T-helper 2 cell treated with Interferon-gamma antibody and Interleukin-4, amounts not matched to agents 5 μg/mL and 100 μg/mL, for 36 hours (primary cell): ENCODE measurements at regions not wholly inside any gene's neighbourhood (a gene's known extent, or its start where the extent isn't known, plus 50 kb on each side); places are given as distances from the start of the nearest gene placed in this dataset.

Experiments used
- DNase-seq: peaks from one replicate; pipeline ENCODE4 v3.0.0; 2021; ENCODE audit warnings: low spot score
- H3K27ac Mint-ChIP-seq: one replicate; pipeline ENCODE4 v1.8.0; 2021; ENCODE audit warnings: mild to moderate bottlenecking, mixed read lengths
- H3K27me3 Mint-ChIP-seq: one replicate; pipeline ENCODE4 v1.8.0; 2021; ENCODE audit warnings: low read depth, mixed read lengths
- H3K36me3 Mint-ChIP-seq: one replicate; pipeline ENCODE4 v1.8.0; 2021; ENCODE audit warnings: low read depth, mixed read lengths
- H3K4me1 Mint-ChIP-seq: one replicate; pipeline ENCODE4 v1.8.0; 2021; ENCODE audit warnings: low read depth, mixed read lengths
- H3K4me3 Mint-ChIP-seq: one replicate; pipeline ENCODE4 v1.8.0; 2022; ENCODE audit warnings: mild to moderate bottlenecking, moderate library complexity, mixed read lengths
- H3K9me3 Mint-ChIP-seq: one replicate; pipeline ENCODE4 v1.8.0; 2021; ENCODE audit warnings: mixed read lengths

DNA sequence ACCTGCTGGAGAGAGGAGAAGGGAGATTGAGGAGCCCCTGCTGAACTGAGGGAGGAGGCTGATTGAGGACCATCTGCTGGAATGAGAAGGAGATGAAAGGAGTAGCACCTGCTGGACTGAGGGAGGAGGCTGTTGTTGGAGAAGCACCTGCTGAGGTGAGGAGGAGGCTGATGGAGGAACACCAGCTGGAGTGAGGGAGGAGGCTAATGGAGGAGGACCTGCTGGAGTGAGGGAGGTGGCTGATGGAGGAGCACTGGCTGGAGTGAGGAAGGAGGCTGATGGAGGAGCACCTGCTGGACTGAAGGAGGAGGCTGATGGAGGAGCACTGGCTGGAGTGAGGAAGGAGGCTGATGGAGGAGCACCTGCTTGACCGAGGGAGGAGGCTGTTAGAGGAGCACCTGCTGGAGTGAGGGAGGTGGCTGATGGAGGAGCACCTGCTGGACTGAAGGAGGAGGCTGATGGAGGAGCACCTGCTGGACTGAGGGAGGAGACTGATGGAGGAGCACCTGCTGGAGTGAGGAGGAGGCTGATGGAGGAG is 409.2 kb upstream of the MYT1L start:
- DNase-seq = no peak
- H3K4me3 Mint-ChIP-seq = no peak overlapping the region
- H3K27me3 Mint-ChIP-seq = no peaks in the 10 kb centered on the region
- H3K9me3 Mint-ChIP-seq = no peaks in the 10 kb centered on the region
- no peak overlapping the region for H3K27ac Mint-ChIP-seq
- no peaks in the 10 kb centered on the region for H3K4me1 Mint-ChIP-seq
- no peaks in the 10 kb centered on the region for H3K36me3 Mint-ChIP-seq

DNA sequence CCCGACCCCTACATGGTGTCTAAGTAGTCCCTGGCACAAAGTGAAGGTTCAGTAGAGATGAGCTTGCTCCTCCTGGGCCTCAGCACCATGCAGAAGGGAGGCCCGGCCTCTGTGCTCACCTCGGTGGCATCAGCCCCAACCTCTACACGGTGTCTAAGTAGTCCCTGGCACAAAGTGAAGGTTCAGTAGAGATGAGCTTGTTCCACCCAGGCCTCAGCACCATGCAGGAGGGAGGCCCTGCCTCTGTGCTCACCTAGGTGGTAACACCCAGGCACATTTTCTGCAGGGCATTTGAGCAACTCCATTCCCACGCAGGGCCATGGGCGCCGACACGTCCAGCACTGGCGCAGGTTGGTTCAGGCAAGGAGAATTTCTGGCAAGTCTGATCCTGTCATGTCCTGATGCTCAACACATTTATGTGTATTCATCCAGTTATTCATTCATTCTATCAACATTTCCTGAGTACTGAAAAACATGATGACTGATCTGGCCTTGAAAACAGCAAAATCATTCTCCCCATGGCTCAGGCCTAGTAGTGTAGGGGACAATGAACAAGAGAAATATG is 408.2 kb upstream of the MYT1L start:
- Mint-ChIP-seq H3K36me3 (no peaks in the 10 kb centered on the region), H3K27ac (no peak overlapping the region), H3K4me1 (no peaks in the 10 kb centered on the region), H3K9me3 (no peaks in the 10 kb centered on the region), H3K27me3 (no peaks in the 10 kb centered on the region), H3K4me3 (no peak overlapping the region)
- no peak for DNase-seq

DNA sequence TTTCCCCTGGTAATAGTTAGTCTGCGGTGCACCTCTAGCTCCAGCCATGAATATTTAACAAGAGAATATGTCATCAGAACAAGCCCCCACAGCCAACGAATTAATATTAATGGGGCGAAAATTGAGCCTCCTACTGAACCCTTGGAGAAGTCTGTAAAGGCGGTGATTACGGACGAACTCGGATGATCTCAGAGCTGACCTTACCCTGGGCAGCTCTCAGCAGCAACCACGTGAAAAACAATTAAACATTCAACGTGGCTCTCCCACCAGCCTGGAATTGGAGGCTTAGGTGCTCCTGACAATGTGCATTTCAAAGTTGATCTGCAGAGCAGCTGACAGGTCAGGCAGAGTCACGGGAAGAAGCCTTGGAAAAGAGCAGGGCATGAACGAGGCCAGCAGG is 407.6 kb upstream of the MYT1L start:
- H3K36me3 Mint-ChIP-seq = no peaks in the 10 kb centered on the region
- no peak for DNase-seq
- no peaks in the 10 kb centered on the region for H3K4me1 Mint-ChIP-seq
- no peaks in the 10 kb centered on the region for H3K9me3 Mint-ChIP-seq
- no peak overlapping the region for H3K27ac Mint-ChIP-seq
- H3K27me3 Mint-ChIP-seq = no peaks in the 10 kb centered on the region
- no peak overlapping the region for H3K4me3 Mint-ChIP-seq

DNA sequence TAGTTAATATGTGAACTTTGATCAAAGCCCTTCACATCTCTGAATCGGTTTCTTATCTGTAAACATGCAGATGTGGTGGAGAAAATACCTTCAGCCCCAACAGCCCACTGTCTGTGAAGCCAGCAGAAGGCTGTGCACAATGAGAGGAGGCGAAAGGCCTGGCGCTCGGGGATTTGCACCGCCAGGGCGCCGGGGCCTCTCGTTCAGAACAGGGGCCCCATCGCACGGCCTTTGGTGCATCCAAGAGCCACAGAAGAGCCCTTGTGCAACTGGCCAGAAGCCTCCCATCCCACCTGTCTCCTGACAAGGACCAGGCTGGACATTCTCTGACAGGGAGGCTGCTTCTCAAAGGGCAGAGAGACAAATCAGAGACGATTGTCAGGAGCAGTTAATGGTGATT is 407.2 kb upstream of the MYT1L start:
- Mint-ChIP-seq H3K4me3 (no peak overlapping the region), H3K9me3 (no peaks in the 10 kb centered on the region), H3K4me1 (no peaks in the 10 kb centered on the region), H3K27me3 (no peaks in the 10 kb centered on the region), H3K36me3 (no peaks in the 10 kb centered on the region), H3K27ac (no peak overlapping the region)
- no peak for DNase-seq

DNA sequence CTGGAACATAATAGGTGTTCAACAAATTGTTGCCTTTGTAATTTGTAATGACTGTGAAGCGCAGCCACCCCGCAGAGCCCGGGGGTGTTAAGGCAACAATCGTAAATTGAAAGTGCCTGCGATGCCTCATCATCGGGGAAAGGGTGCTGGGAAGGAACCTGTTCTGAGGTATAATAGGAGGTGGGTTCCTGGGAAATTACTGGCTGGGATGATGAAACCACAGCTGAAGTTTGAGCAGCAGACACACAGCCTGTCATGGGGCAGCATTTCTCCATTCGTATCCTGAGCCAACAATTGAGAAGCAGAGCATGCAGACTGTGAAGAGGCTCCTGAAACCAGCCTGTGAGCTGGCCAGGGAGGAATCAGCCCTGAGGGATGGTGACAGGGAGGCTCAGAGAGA is 404.0 kb upstream of the MYT1L start:
- no peaks in the 10 kb centered on the region for H3K36me3 Mint-ChIP-seq
- H3K9me3 Mint-ChIP-seq = no peaks in the 10 kb centered on the region
- H3K27ac Mint-ChIP-seq = no peak overlapping the region
- H3K27me3 Mint-ChIP-seq = no peaks in the 10 kb centered on the region
- no peaks in the 10 kb centered on the region for H3K4me1 Mint-ChIP-seq
- no peak overlapping the region for H3K4me3 Mint-ChIP-seq
- DNase-seq = no peak

DNA sequence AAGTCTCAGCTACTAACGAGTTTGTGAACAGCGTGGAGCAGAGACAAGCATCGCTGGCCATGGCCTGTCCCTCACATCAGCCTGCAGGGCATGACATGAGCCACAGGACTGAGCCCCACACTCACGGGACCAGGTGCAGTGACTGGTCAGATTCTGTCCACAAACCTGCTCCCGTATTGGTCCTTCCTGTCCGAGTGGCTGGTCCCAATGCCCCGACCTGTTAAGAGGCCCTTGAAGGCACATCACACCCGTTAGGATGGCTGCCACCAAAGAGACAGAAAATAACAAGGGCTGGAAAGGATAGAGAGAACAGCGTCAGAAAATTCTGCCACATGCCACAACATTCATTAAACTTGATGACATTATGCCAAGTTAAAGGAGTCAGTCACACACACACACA is 403.2 kb upstream of the MYT1L start:
- H3K4me1 Mint-ChIP-seq = no peaks in the 10 kb centered on the region
- H3K4me3 Mint-ChIP-seq = no peak overlapping the region

DNA sequence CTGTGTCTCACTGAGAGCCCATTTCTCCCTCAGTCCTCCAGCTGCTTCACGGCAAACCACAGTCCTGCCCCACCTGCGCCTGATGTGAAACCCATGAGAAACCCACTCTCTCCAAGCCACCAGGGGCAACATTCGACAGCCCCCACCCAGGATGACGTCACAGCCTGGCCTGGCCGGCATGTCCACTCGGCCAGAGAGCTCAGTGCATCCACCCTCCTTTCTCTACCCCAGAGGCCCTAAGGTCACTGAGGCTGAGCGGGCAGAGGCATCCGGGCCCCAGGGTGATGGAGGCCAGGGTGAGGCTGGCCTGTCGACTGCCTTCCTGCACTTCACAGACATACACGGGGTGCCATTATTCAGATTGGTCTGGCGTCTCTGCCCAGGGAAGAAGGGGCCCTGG is 402.7 kb upstream of the MYT1L start:
- no peak for DNase-seq
- no peak overlapping the region for H3K27ac Mint-ChIP-seq
- no peaks in the 10 kb centered on the region for H3K9me3 Mint-ChIP-seq
- H3K4me3 Mint-ChIP-seq = no peak overlapping the region
- H3K36me3 Mint-ChIP-seq = no peaks in the 10 kb centered on the region
- no peaks in the 10 kb centered on the region for H3K27me3 Mint-ChIP-seq
- H3K4me1 Mint-ChIP-seq = no peaks in the 10 kb centered on the region

More for the DNA sequence above, 403.2 kb upstream of the MYT1L start:
- no peak for DNase-seq
- Mint-ChIP-seq H3K9me3 (no peaks in the 10 kb centered on the region), H3K27me3 (no peaks in the 10 kb centered on the region), H3K36me3 (no peaks in the 10 kb centered on the region), H3K27ac (no peak overlapping the region)

DNA sequence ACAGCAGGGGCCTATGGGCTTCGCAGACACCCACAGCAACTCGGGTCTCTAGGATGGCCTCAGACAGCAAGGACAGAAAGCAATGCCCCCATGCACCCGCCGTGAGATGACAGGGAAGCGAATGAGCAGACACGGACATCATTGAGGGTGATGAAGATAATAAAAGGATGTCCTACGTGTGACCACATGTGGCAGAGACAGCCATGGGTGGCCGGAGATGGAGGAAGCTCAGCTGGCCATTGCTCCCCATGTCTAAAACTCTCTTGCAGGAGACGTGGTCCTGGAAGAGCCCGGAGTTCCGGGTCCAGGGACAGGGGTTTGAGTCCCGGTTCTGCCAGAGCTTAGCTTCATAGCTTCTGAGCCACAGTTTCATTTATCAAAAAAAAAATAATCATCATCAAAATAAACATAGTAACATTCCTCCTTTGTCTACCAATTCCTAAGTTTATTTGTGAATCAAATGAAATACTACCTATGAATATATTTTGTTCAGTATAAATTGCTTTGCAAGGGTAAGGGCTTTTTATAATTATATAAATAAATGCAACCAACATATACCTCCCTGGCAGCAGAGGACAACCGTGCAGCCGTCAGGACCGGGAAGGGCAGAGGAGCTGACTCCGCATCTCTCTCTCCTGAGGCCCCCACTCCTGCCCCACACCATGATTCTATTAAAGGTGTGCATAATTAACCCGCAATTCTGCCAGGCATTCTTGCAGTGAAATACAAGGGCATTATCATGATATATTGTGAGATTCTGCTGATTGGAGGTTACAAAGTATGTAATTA is 401.4 kb upstream of the MYT1L start:
- no peaks in the 10 kb centered on the region for H3K27me3 Mint-ChIP-seq
- no peak overlapping the region for H3K4me3 Mint-ChIP-seq
- no peaks in the 10 kb centered on the region for H3K9me3 Mint-ChIP-seq
- no peak for DNase-seq
- no peak overlapping the region for H3K27ac Mint-ChIP-seq
- no peaks in the 10 kb centered on the region for H3K4me1 Mint-ChIP-seq
- H3K36me3 Mint-ChIP-seq = no peaks in the 10 kb centered on the region

DNA sequence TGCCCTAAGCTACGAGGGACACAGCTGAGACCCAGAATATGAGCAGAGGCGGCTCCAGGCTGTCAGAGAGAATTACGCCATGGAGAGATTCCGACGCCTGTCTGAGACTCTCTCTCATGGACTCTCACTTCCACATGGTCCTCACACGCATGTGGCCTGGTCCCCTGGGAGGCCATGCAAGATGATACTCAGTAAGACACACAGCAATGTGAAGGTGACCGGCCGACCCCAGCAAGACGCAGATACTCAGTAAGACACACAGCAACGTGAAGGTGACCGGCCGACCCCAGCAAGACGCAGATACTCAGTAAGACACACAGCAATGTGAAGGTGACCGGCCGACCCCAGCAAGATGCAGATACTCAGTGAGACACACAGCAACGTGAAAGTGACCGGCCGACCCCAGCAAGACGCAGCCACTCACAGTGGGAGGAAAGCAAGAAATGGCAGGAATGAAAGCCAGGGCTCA is 400.8 kb upstream of the MYT1L start:
- Mint-ChIP-seq H3K36me3 (no peaks in the 10 kb centered on the region), H3K27ac (no peak overlapping the region), H3K4me3 (no peak overlapping the region), H3K27me3 (no peaks in the 10 kb centered on the region), H3K4me1 (no peaks in the 10 kb centered on the region), H3K9me3 (no peaks in the 10 kb centered on the region)
- DNase-seq = no peak

DNA sequence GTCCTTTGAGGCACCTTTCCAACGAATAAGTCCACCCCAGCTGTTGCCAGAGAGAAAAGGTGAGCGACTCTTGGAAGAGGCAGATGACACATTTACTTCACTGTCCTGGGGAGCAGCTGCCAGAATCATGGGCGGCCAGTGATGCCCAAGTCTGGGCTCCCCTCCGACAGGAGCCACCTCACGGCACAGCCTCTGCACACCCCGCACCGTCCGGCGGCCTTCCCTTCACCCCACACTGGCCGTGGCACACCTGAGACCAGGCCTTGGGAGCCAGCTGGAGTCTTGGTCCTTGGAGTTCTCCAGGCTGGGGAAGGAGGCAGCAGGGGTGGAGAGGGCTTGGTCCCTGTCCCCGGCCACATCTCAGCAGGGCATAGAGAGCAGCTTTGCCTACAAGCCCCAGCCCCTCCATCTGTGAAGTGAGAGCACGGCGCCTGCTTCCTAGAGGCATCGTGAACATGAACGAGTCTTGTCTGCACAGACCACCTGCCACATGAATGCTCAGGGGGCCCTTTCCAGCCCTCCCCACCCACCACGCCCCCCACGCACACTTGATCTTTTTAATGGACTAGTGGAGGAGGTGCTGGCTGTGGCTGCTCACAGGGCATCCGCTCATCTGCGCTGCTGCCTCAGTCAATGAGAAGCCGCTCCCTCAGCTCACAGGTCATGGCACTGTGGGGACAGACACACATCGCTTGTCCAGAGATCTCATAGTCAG is 400.2 kb upstream of the MYT1L start:
- Mint-ChIP-seq H3K4me3 (no peak overlapping the region), H3K4me1 (no peaks in the 10 kb centered on the region), H3K27me3 (no peaks in the 10 kb centered on the region), H3K9me3 (no peaks in the 10 kb centered on the region), H3K36me3 (no peaks in the 10 kb centered on the region), H3K27ac (no peak overlapping the region)
- no peak for DNase-seq

DNA sequence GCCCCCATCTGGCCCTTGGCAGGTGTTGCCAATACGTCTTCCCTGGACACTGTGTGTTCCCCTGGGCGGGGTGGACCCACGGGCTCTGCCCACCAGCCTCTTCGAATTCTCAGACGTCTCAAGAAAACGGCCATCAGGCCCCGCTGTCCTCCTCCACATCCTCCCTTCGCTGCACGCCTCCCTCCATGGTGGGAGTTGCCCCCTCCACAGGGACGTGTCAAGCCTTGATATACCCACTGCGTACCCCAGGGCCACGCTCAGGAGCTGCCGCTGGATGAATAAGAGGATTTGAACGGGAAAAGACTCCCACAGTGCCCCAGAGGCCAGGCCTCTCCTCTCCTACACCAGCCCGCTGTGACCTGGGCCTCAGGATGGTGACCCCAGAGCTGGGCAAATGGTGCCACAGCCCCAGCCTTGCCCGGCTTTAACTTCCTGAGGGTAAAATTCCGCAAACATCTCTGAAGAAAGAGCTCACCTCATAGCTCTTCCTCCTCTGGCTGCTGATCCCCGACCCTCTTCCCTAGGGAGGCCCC is 399.3 kb upstream of the MYT1L start:
- Mint-ChIP-seq H3K9me3 (no peaks in the 10 kb centered on the region), H3K27me3 (no peaks in the 10 kb centered on the region), H3K4me1 (no peaks in the 10 kb centered on the region), H3K4me3 (no peak overlapping the region), H3K36me3 (no peaks in the 10 kb centered on the region), H3K27ac (no peak overlapping the region)
- no peak for DNase-seq

DNA sequence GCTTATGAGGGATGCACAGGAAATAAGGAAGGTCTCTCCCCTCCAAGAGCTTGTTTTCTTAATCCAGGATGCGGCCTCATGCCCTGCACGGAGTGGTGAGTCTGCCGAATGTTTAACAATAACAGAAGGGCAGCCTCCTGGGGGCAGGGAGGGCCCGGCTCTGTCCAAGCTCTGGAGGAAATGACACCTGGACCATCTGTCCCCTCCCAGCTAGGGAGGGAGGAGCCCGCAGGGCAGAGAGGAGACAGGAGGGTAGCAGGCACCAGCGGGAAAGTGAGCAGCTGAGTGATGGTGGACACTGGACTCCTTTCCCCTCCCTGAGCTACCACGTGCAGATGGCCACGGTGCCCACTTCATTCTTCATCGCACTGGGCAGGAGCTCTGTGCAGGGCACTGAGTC is 398.2 kb upstream of the MYT1L start:
- Mint-ChIP-seq H3K4me1 (no peaks in the 10 kb centered on the region), H3K36me3 (no peaks in the 10 kb centered on the region), H3K27ac (no peak overlapping the region), H3K9me3 (no peaks in the 10 kb centered on the region), H3K4me3 (no peak overlapping the region), H3K27me3 (no peaks in the 10 kb centered on the region)
- no peak for DNase-seq

DNA sequence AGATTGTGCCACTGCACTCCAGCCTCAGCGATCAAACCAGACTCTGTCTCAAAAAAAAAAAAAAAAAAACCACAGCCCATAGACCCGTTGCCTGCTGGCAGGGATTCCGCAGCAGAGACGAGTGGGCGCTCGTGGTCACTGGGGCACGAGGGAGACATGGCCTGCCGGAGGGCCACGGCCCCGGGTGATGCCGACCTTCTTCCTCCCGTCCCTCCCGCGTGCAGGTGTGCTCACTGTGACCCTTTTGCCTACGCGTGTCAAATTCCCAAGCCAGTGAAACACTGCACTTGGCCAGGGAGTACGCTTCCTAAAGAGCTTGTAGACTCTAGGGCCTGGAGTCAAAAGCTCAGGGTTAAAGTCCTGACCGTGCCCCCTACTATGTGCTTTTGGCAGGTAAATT is 397.6 kb upstream of the MYT1L start:
- H3K27me3 Mint-ChIP-seq = no peaks in the 10 kb centered on the region
- DNase-seq = no peak
- H3K36me3 Mint-ChIP-seq = no peaks in the 10 kb centered on the region
- no peak overlapping the region for H3K27ac Mint-ChIP-seq
- H3K9me3 Mint-ChIP-seq = no peaks in the 10 kb centered on the region
- no peaks in the 10 kb centered on the region for H3K4me1 Mint-ChIP-seq
- H3K4me3 Mint-ChIP-seq = no peak overlapping the region

DNA sequence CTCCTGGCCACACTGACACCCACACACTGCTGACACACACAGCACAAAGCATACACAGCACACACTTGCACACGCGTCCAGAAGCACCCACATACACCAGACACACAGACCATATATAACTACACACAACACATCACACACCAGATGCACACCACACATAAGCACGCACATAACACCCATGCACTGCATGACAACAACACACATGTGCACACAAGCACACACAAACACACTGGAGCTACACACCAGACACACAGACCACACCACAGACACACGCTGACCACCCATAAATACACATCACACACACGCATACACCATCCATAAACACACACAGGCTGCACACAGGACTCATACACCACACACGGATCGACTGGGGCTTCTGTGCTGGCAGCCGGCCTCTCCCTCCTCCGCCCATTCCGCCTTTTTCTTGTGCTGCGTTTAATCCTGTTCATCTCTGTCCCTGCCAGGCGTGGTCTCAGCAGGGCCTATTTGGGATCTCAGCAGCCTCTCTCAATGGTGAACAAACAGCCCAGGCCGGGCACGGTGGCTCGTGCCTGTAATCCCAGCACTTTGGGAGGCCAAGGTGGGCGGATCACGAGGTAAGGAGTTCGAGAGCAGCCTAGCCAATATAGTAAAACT is 396.9 kb upstream of the MYT1L start:
- no peak for DNase-seq
- Mint-ChIP-seq H3K27ac (no peak overlapping the region), H3K36me3 (no peaks in the 10 kb centered on the region), H3K4me1 (no peaks in the 10 kb centered on the region), H3K27me3 (no peaks in the 10 kb centered on the region), H3K9me3 (no peaks in the 10 kb centered on the region), H3K4me3 (no peak overlapping the region)
